Fibroblast of skin of left biceps (primary cell): ENCODE measurements at regions not wholly inside any gene's neighbourhood (a gene's known extent, or its start where the extent isn't known, plus 50 kb on each side); places are given as distances from the start of the nearest gene placed in this dataset.
"Not testable (repeated sequence)": the region's sequence is repeated elsewhere in the genome, so short reads cannot be mapped to it uniquely, and the experiment has no call there.

Source experiments
- DNase-seq, 2 experiments: peaks; one replicate each; pipeline ENCODE4 v3.0.0-alpha.2; 2013; ENCODE audit warnings: low read depth in 2 of 2

DNA sequence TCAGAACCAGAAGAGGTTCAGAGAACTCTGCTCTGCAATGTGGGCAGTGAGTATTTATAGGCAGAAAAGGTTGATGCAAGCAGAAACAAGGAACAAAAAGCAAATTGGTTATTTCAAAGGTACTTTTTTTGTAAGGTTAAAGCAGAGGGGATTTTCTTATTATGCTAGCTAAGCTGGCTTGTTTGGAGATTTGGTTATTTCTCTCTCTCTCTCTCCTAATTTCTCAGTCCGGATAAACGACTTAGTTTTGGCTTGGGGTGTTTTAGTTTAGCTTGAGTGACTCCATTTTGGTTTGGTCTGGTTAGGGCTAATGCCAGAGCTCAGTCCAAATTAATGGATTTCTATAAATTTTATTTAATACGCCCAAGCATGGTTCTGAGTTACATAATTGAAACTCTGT lies 566.8 kb downstream of the SH2D4B start:
- no peak for DNase-seq

GRCh38 chr10:81108516-81109199 lies 571.0 kb downstream of the SH2D4B start:
- no peak for DNase-seq

DNA sequence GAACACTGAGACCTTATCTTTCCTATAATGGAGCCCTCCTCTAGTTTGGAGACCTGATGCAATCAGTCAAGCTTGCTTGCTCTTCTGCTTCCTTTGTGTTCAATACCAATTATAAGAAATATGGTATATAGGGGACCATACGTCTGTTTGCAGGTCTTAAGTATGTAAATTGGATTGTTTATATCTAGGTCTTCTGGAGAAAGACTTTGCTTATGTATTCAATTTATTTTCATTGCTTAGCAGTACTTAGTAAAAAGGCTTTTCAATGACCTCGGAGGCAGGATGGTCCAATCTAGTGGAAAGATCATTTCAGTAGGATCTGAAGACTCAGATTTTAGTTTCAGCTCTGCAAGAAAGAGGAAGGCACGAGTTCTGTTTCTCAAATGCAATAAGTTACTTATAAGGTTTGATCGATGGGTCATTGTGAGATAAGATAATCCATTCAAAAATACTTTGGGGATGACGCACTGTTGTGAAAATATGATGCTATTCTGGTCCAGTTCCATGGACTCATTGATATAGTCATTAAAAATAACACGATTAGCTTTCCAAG lies 571.6 kb downstream of the SH2D4B start:
- DNase-seq = no peak

DNA sequence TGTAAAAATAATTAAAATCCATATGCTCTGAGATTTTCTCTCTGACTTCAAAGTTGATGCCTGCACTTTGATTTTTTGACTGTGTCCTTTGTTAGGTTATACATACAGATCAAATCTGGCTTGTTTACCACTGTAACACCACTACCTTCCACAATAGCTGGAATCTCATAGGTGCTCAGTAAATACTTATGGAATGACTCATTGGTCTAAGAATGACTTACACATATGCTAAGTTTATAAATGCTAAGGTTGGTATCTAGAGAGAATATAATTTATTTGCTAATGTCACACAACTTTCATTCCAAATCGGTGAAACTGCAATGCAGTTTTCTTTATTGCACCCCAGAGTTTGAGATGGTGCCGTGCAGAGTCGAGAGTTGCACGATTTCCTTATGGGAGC lies 578.5 kb downstream of the SH2D4B start:
- no peak for DNase-seq

DNA sequence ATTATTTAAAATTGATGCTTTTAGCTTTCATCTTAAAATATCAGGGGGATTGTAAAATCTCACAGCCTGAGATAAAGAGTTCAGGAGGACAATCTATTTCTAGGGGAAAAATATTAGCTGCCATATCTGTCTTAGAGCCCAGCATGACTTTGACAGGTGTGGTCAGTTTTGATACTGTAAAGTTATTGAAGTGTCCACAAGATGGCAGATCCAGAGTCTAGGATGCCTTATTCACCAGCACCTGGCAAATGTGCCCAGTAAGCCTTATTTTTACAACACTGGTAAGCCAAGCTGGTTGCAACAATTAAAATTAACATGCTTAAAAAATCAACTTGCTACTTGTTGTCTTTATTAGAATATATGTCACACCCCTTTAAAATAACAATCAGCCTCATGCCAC lies 579.3 kb downstream of the SH2D4B start:
- DNase-seq = no peak

DNA sequence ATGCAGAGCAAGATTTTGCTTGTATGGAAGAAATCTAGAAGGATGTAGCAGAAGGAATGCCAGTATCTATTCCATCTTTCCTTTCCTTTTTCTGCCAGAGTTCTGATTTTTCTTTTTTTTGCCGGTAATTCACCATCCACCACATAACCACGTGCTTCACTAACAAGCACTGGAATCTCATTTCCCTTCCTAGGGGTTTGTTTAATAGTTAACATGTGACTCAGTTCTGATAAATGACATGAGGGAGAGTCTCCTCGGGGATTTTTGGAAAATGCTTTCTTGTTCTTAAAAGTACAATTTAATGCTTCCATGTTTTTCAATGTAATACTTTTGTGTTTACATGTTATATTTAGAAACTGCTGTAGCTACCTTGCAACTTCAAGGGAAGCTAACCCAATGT lies 590.2 kb downstream of the SH2D4B start:
- DNase-seq = no peak

DNA sequence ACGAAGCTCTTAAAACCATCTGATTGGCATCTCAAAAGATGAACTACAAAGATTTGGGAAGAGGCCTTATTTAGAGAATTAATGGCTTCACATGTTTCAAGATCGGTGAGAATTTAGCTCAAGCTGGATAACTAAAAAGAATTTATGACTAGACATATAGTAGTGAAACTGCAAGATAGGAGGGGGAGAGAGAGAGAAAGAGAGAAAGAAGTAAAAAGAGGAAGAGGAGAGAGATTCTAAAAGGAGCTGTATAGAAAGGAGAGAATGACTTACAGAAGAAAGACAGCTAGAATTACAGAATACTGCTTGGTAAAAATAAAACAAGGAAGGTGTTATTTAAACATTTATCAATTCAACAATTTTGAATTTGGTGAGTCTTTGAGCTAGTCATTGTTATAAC lies 592.3 kb downstream of the SH2D4B start:
- DNase-seq = no peak

- no peak for DNase-seq
These were observed 598.1 kb downstream of the SH2D4B start for GRCh38 chr10:81135851-81136250.

DNA sequence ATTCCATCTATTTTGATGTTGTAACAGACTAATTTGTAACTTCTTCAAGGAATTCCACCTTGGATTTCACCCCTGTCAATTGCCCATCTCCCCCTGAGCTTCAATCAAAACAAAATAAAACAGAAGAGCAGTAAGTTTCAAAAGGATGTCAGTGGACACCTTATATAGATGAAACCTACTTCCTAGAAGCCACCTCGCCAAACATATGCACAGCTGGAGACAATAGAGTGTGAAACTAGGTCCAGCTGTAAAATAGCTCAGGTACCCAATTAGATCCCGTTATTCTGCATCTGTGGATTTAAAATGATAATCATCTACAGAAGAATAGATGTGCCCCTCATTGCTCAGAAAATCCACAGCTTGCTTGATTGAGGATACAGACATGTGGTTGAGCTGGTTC lies 598.6 kb downstream of the SH2D4B start:
- DNase-seq = no peak

GRCh38 chr10:81145975-81146374 lies 608.3 kb downstream of the SH2D4B start:
- no peak for DNase-seq

DNA sequence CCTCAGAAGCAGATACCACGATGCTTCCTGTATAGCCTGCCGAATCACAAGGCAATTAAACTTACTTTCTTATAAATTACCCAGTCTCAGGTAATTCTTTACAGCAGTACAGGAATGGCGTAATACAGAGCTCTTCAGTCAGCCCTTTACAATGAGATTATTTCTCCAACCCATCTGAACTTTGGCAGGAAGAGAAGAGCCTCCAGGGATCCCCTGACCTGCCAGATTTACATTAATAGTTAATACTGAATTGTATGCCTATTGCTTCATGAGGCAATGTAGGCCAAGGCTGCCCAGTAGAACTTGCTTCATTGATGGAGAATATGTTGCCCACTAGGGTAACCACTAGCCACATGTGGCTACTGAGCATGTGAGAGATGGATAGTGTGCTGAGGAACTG lies 608.7 kb downstream of the SH2D4B start:
- DNase-seq = no peak

GRCh38 chr10:81152656-81153055 lies 615.0 kb downstream of the SH2D4B start:
- DNase-seq = no peak

DNA sequence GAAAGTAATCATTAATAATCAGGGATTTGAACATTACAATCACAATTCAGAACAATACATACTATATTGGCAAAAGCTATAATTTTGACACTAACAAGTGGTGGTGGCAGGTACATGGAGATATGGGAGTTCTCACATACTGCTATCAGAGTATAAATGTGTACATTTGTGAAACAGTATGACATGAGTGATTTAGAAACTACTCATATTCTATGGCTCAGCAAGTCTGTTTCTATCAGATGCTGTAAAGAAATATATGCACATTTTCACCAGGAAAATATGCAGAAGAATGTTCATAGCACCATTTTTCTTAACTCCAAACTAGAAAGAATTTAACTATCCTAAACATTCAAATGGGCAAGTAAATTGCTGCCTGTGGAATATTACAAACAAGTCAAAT lies 620.0 kb downstream of the SH2D4B start:
- DNase-seq = no peak

GRCh38 chr10:81177651-81178244 lies 640.0 kb downstream of the SH2D4B start:
- DNase-seq = no peak

DNA sequence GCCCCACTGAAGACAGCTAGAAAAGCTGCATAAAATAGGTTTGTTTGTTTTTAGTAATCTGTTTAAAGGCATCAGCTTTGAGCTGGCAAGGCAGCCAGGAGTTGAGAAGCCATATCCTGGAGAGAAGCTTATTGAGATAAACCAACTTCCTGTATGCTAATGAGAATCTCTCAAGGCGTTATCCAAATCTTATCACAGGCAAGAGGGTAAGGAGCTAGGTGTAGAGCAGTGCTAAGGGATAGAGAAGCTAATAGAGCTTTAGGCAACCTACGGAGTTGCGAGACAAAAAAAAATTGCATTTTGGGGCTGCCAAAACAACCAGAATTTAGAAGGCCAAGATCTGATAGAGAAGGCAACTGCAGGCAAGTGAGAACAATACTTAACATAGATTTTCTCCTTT lies 641.6 kb downstream of the SH2D4B start:
- no peak for DNase-seq

GRCh38 chr10:81179805-81180452 lies 642.2 kb downstream of the SH2D4B start:
- DNase-seq = no peak

- DNase-seq = no peak
These were observed 644.6 kb downstream of the SH2D4B start for GRCh38 chr10:81182296-81182695.

- DNase-seq = no peak
These were observed 654.6 kb downstream of the SH2D4B start for GRCh38 chr10:81192221-81192788.

DNA sequence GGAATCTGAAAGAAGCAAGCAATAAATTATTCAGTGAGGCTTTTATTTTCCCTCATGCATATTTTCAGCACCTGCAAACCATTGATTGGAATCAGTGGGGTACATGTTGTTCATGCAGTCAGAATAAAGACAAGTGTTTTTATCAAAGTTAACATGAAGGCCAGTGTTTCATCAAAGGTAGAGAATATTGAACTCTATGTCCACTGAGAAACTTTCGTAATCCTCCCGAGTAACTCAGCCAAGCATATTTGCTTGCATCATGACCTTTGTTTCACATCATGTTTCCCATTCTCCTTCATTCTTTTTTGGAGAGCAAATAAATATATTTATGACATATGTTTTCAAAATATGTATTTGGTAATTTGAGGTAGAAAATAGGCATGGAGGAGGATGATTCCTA lies 663.1 kb downstream of the SH2D4B start:
- no peak for DNase-seq

DNA sequence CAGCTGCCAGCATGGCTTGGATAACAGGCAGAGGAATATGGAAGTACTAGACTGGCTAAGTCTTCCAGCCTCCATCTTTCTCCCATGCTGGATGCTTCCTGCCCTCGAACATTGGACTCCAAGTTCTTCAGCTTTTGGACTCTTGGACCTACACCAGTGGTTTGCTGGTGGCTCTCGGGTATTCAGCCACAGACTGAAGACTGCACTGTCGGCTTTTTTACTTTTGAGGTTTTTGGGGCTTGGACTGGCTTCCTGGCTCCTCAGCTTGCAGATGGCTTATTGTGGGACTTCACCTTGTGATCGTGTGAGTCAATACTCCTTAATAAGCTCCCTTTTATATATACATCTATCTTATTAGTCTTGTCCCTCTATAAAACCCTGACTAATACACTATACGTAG lies 667.6 kb upstream of the NRG3 start:
- DNase-seq = not testable (repeated sequence)

- no peak for DNase-seq
These were observed 661.6 kb upstream of the NRG3 start for GRCh38 chr10:81213370-81213769.

- DNase-seq = peak; percentile 32 to 46
These were observed 659.5 kb upstream of the NRG3 start for GRCh38 chr10:81215498-81215897.

GRCh38 chr10:81216949-81217348 lies 658.0 kb upstream of the NRG3 start:
- no peak for DNase-seq
